OCI-LY3 (cell line): ENCODE measurements at regions not wholly inside any gene's neighbourhood (a gene's known extent, or its start where the extent isn't known, plus 50 kb on each side); places are given as distances from the start of the nearest gene placed in this dataset.

Source experiments
- CTCF ChIP-seq: fragments of 200-600, 300-600 bp; sonication (generic); IDR thresholded peaks from 2 replicates; pipeline ENCODE4 v1.5.1; 2014; ENCODE audit warnings: antibody characterized with exemption, low read length, low read depth
- EZH2phosphoT487 ChIP-seq: fragments of 200-600 bp; shearing (Covaris generic); IDR thresholded peaks from 2 replicates; pipeline ENCODE4 v1.6.1; 2018; ENCODE audit warnings: antibody characterized with exemption, mixed run types, low read depth

GRCh38 chr14:98840511-98840910 lies 431.5 kb downstream of the BCL11B start:
- TF ChIP-seq CTCF = no peak
- no peak for TF ChIP-seq EZH2phosphoT487
